IMR-90 (cell line): ENCODE measurements at regions not wholly inside any gene's neighbourhood (a gene's known extent, or its start where the extent isn't known, plus 50 kb on each side); places are given as distances from the start of the nearest gene placed in this dataset.

Source experiments
- CEBPB ChIP-seq: IDR thresholded peaks from 2 replicates; pipeline ENCODE4 v1.6.1; 2012; ENCODE audit warnings: low read depth, low read length, improper control_type of control experiment
- FOS ChIP-seq: fragments of 150-350 bp; IDR thresholded peaks from 2 replicates; pipeline ENCODE4 v1.6.1; 2016; ENCODE audit warnings: low read depth, low read length
- MAFK ChIP-seq: IDR thresholded peaks from 2 replicates; pipeline ENCODE4 v1.6.1; 2012; ENCODE audit warnings: low read depth, low read length, improper control_type of control experiment
- MXI1 ChIP-seq: IDR thresholded peaks from 2 replicates; pipeline ENCODE4 v1.6.1; 2012; ENCODE audit warnings: low read depth, mild to moderate bottlenecking, low read length, moderate library complexity, borderline replicate concordance
- RAD21 ChIP-seq: IDR thresholded peaks from 2 replicates; pipeline ENCODE4 v1.6.1; 2012; ENCODE audit warnings: low read length, improper control_type of control experiment
- RCOR1 ChIP-seq: IDR thresholded peaks from 2 replicates; pipeline ENCODE4 v1.6.1; 2012; ENCODE audit warnings: mild to moderate bottlenecking, low read length, improper control_type of control experiment; ENCODE audit not compliant: insufficient replicate concordance
- RFX5 ChIP-seq: IDR thresholded peaks from 2 replicates; pipeline ENCODE4 v1.8.0; 2012; ENCODE audit warnings: low read depth, mild to moderate bottlenecking, low read length, moderate library complexity
- TF ChIP-seq, protein P1 (sequence below): conservative IDR thresholded peaks from 2 replicates; pipeline ENCODE4 v1.5.1; 2012; ENCODE audit warnings: mild to moderate bottlenecking, low read depth, low read length, improper control_type of control experiment
- TF ChIP-seq, protein P2 (sequence below): fragments of 150-350 bp; IDR thresholded peaks from 2 replicates; pipeline ENCODE4 v1.6.1; 2016; ENCODE audit warnings: low read depth, mild to moderate bottlenecking, low read length, moderate library complexity, borderline replicate concordance

DNA sequence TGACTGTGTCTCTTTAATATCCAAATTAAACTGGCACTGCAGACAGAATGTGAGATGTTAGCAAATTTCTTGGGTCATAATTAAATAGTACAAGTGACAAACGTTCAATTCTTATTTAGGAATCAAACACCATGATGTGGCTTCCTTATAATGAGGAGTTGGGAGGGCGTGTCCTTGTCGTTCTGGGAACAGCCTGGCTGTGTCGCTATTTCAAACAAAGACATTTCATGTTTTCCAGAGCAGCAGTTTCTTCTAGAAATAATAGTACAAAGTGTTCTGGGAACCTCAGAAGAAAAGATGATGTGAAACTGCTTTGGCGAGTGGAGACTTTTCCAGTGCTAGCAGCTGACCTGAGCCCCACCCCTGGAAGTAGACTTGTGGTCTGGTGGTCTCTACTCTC, 301.7 kb upstream of the N4BP1 start:
- TF ChIP-seq, protein P1, sequence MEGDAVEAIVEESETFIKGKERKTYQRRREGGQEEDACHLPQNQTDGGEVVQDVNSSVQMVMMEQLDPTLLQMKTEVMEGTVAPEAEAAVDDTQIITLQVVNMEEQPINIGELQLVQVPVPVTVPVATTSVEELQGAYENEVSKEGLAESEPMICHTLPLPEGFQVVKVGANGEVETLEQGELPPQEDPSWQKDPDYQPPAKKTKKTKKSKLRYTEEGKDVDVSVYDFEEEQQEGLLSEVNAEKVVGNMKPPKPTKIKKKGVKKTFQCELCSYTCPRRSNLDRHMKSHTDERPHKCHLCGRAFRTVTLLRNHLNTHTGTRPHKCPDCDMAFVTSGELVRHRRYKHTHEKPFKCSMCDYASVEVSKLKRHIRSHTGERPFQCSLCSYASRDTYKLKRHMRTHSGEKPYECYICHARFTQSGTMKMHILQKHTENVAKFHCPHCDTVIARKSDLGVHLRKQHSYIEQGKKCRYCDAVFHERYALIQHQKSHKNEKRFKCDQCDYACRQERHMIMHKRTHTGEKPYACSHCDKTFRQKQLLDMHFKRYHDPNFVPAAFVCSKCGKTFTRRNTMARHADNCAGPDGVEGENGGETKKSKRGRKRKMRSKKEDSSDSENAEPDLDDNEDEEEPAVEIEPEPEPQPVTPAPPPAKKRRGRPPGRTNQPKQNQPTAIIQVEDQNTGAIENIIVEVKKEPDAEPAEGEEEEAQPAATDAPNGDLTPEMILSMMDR = peak; percentile 44
- no peak for TF ChIP-seq RCOR1
- no peak for TF ChIP-seq MXI1
- TF ChIP-seq CEBPB = no peak
- TF ChIP-seq RFX5 = no peak
- TF ChIP-seq, protein P2, sequence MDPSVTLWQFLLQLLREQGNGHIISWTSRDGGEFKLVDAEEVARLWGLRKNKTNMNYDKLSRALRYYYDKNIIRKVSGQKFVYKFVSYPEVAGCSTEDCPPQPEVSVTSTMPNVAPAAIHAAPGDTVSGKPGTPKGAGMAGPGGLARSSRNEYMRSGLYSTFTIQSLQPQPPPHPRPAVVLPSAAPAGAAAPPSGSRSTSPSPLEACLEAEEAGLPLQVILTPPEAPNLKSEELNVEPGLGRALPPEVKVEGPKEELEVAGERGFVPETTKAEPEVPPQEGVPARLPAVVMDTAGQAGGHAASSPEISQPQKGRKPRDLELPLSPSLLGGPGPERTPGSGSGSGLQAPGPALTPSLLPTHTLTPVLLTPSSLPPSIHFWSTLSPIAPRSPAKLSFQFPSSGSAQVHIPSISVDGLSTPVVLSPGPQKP = no peak
- no peak for TF ChIP-seq MAFK
- no peak for TF ChIP-seq FOS
- TF ChIP-seq RAD21 = peak; percentile 40
